ENCODE measurements at regions not wholly inside any gene's neighbourhood (a gene's known extent, or its start where the extent isn't known, plus 50 kb on each side); places are given as distances from the start of the nearest gene placed in this dataset.
"Not testable (repeated sequence)": the region's sequence is repeated elsewhere in the genome, so short reads cannot be mapped to it uniquely, and the experiment has no call there.

DNA sequence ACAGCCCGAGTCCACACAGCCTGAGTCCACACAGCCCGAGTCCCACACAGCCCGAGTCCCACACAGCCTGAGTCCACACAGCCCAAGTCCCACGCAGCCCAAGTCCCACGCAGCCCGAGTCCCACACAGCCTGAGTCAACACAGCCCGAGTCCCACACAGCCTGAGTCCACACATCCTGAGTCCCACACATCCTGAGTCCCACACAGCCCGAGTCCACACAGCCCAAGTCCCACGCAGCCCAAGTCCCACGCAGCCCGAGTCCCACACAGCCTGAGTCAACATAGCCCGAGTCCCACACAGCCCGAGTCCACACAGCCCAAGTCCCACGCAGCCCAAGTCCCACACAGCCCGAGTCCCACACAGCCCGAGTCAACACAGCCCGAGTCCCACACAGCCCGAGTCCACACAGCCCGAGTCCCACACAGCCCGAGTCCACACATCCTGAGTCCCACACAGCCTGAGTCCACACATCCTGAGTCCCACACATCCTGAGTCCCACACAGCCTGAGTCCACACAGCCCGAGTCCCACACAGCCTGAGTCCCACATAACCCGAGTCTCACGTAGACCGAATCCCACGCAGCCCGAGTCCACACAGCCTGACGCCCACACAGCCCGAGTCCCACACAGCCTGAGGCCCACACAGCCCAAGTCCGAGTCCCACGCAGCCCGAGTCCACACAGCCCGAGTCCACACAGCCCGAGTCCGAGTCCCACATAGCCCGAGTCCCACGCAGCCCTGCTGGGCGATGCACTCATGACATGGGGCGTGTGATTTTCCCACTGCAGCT lies 60.6 kb upstream of the SMOC2 start:
- CTCF ChIA-PET (ENCODE audit: partially characterized antibody); H3K36me3 ChIP-seq (ENCODE audit: insufficient read depth, low read length); H3K9me3 ChIP-seq (ENCODE audit: control insufficient read depth in 1 of 2, low read length in 2 of 2); H3K4me3 ChIP-seq (ENCODE audit: low read length in 2 of 2); H3K27me3 Mint-ChIP-seq; H3K36me3 Mint-ChIP-seq; intact Hi-C loops (cut with micrococcal nuclease); H3K27ac ChIP-seq (ENCODE audit: low read depth, low read length); H3K4me3 Mint-ChIP-seq; H3K27me3 ChIP-seq (ENCODE audit: insufficient read depth, low read length); POLR2A ChIA-PET (ENCODE audit: partially characterized antibody); DNase-seq; H3K9me3 Mint-ChIP-seq; H3K4me1 Mint-ChIP-seq; H3K4me1 ChIP-seq (ENCODE audit: insufficient read depth, low read length): not testable (repeated sequence)
- H3K27ac Mint-ChIP-seq: peak overlapping the region in 1 of 7 donors; percentile 86

GRCh38 chr6:168380956-168381605 lies 59.9 kb upstream of the SMOC2 start:
- H3K4me1 Mint-ChIP-seq: no peaks in the 10 kb centered on the region
- no peaks in the 10 kb centered on the region for H3K27me3 Mint-ChIP-seq
- no peaks in the 10 kb centered on the region for H3K36me3 ChIP-seq (ENCODE audit: insufficient read depth, low read length)
- POLR2A ChIA-PET (ENCODE audit: partially characterized antibody): no interaction called here
- no peak overlapping the region for H3K4me3 Mint-ChIP-seq
- H3K27ac Mint-ChIP-seq: no peak overlapping the region
- H3K4me1 ChIP-seq (ENCODE audit: insufficient read depth, low read length): no peaks in the 10 kb centered on the region
- DNase-seq: no peak
- H3K27ac ChIP-seq (ENCODE audit: low read depth, low read length): no peak overlapping the region
- no peaks in the 10 kb centered on the region for H3K9me3 ChIP-seq (ENCODE audit: control insufficient read depth in 1 of 2, low read length in 2 of 2)
- intact Hi-C loops (cut with micrococcal nuclease): no loop called here
- peaks cover 0 to 7% (median 0%) of the 10 kb centered on the region in 8 donors for H3K9me3 Mint-ChIP-seq
- H3K27me3 ChIP-seq (ENCODE audit: insufficient read depth, low read length): no peaks in the 10 kb centered on the region
- H3K4me3 ChIP-seq (ENCODE audit: low read length in 2 of 2): no peak overlapping the region
- CTCF ChIA-PET (ENCODE audit: partially characterized antibody): no interaction called here
- H3K36me3 Mint-ChIP-seq: no peaks in the 10 kb centered on the region

DNA sequence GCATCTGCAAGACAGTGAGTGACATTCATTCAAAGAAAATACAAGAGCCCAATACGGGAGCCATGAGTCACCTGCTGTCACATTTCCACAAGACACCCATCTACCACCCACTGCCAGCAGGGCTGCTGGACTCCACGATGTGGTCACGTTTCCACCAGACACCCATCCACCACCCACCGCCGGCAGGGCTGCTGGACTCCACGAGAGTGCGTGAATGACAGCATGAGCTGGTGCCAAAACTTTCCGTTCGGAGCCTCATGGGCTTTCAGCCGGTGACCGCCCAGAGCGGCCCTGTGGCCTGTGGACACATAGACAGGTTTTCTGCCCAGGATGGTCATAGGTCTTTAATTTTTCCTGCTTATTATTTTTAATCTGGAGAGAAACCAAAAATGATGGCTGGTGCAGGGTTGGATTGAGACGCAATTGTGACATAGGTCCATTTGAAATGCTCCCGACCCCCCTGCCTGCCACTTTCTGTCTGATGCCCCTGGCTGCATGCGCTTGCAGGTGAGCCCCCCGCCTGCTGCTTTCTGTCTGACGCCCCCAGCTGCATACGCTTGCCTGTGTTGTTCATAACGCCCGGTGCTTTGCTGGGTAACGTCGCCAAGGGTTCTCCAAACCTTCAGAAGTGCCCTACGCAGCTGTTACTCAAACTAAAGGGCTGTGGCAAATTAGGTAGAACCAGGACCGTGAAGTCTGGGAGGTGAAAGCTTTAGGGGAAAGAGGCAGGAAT lies 59.1 kb upstream of the SMOC2 start:
- CTCF ChIA-PET (ENCODE audit: partially characterized antibody): no interaction called here
- no peak for DNase-seq

DNA sequence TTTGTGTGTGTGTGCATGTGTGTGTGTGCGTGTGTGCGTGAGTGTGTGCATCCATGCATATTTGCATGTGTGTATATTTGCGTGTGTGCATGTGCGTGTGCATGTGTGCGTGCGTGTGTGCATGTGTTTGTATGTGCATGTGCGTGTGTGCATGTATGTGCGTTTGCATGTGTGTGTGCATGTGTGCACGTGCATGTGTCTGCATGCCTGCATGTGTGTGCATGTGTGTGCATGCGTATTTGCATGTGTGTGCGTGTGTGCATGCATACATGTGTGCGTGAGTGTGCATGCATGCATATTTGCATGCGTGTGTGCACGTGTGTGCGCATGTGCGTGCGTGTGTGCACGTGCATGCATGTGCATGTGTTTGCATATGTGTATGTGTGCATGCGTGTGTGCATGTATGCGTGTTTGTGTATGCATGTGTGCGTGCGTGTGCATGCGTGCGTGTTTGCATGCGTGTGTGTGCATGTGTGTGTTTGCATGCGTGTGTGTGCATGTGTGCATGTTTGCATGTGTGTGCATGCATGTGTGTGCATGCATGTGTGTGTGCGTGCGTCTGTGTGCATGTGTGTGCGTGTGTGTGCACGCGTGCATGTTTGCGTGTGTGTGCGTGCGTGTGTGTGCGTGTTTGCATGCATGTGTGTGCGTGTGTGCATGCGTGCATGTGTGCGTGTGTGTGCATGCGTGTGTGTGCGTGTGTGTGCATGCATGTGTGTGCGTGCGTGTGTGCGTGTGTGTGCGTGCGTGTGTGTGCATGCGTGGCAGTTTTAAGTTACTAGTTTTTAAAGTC lies 57.7 kb upstream of the SMOC2 start:
- H3K27ac Mint-ChIP-seq: no peak overlapping the region
- no peak for DNase-seq
- Histone ChIP-seq H3K9me3 (ENCODE audit: control insufficient read depth in 1 of 2, low read length in 2 of 2) (no peaks in the 10 kb centered on the region), H3K4me1 (ENCODE audit: insufficient read depth, low read length) (no peaks in the 10 kb centered on the region), H3K27me3 (ENCODE audit: insufficient read depth, low read length) (no peaks in the 10 kb centered on the region), H3K27ac (ENCODE audit: low read depth, low read length) (no peak overlapping the region), H3K4me3 (ENCODE audit: low read length in 2 of 2) (no peak overlapping the region), H3K36me3 (ENCODE audit: insufficient read depth, low read length) (no peaks in the 10 kb centered on the region)
- no peaks in the 10 kb centered on the region for H3K27me3 Mint-ChIP-seq
- POLR2A ChIA-PET (ENCODE audit: partially characterized antibody): no interaction called here
- intact Hi-C loops (cut with micrococcal nuclease): no loop called here
- CTCF ChIA-PET (ENCODE audit: partially characterized antibody): no interaction called here
- peaks cover 0 to 7% (median 0%) of the 10 kb centered on the region in 8 donors for H3K9me3 Mint-ChIP-seq
- H3K4me3 Mint-ChIP-seq: no peak overlapping the region
- no peaks in the 10 kb centered on the region for H3K4me1 Mint-ChIP-seq
- no peaks in the 10 kb centered on the region for H3K36me3 Mint-ChIP-seq

More for the DNA sequence above, 59.1 kb upstream of the SMOC2 start:
- H3K9me3 Mint-ChIP-seq: peaks cover 0 to 9% (median 0%) of the 10 kb centered on the region in 8 donors
- no peaks in the 10 kb centered on the region for H3K4me1 ChIP-seq (ENCODE audit: insufficient read depth, low read length)
- no peaks in the 10 kb centered on the region for H3K27me3 Mint-ChIP-seq
- H3K27me3 ChIP-seq (ENCODE audit: insufficient read depth, low read length): no peaks in the 10 kb centered on the region
- no peak overlapping the region for H3K4me3 ChIP-seq (ENCODE audit: low read length in 2 of 2)
- no peak overlapping the region for H3K4me3 Mint-ChIP-seq
- intact Hi-C loops (cut with micrococcal nuclease): no loop called here
- POLR2A ChIA-PET (ENCODE audit: partially characterized antibody): no interaction called here
- H3K9me3 ChIP-seq (ENCODE audit: control insufficient read depth in 1 of 2, low read length in 2 of 2): no peaks in the 10 kb centered on the region
- no peaks in the 10 kb centered on the region for H3K36me3 ChIP-seq (ENCODE audit: insufficient read depth, low read length)
- H3K36me3 Mint-ChIP-seq: no peaks in the 10 kb centered on the region
- H3K27ac ChIP-seq (ENCODE audit: low read depth, low read length): no peak overlapping the region
- H3K27ac Mint-ChIP-seq: no peak overlapping the region
- H3K4me1 Mint-ChIP-seq: no peaks in the 10 kb centered on the region

- no peaks in the 10 kb centered on the region for H3K27me3 ChIP-seq (ENCODE audit: insufficient read depth, low read length)
- CTCF ChIA-PET (ENCODE audit: partially characterized antibody): no interaction called here
- H3K36me3 ChIP-seq (ENCODE audit: insufficient read depth, low read length): no peaks in the 10 kb centered on the region
- no peaks in the 10 kb centered on the region for H3K9me3 ChIP-seq (ENCODE audit: control insufficient read depth in 1 of 2, low read length in 2 of 2)
- no peak for DNase-seq
- intact Hi-C loops (cut with micrococcal nuclease): no loop called here
- H3K36me3 Mint-ChIP-seq: no peaks in the 10 kb centered on the region
- H3K4me1 Mint-ChIP-seq: no peaks in the 10 kb centered on the region
- POLR2A ChIA-PET (ENCODE audit: partially characterized antibody): no interaction called here
- H3K27ac ChIP-seq (ENCODE audit: low read depth, low read length): no peak overlapping the region
- no peaks in the 10 kb centered on the region for H3K4me1 ChIP-seq (ENCODE audit: insufficient read depth, low read length)
- H3K27ac Mint-ChIP-seq: no peak overlapping the region
- no peak overlapping the region for H3K4me3 Mint-ChIP-seq
- no peak overlapping the region for H3K4me3 ChIP-seq (ENCODE audit: low read length in 2 of 2)
- H3K27me3 Mint-ChIP-seq: peaks cover 0 to 1% of the 10 kb centered on the region in 2 donors
- peaks cover 0 to 7% (median 0%) of the 10 kb centered on the region in 8 donors for H3K9me3 Mint-ChIP-seq
These were observed 56.6 kb upstream of the SMOC2 start for GRCh38 chr6:168384045-168385036.

DNA sequence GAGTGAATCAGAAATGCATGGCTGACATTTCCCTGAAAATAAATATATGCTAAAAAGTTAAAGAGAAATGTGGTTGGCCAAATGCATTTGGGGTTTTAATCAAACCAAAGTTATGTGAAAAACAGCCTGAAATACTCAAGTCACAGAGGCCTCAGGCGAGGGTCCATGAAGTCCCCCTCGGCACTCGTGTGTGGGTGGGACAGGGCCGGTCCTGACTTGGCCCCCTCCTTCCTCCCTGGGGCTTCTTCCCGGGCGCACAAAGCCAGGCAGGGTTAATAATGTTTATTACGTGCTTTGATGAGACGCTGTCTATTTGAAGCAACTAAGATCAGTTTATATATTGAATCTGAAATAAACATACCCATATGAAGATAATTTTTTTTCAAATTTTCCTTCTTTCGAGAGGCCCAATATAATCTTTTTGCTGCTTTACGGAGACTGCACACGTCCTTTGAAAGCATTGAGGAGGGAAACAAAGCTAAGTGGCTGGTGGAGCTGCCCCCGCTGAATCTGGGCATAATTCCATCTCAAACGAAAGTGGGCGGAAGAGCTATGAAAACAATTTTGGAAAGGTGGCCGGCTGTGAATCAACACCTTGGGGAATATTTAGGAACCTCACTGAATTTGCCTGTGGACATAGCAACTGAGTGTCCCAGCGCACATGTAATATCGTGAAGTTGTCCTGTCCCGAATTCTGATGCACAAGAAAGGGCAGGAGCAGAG lies 55.8 kb upstream of the SMOC2 start:
- Histone ChIP-seq H3K9me3 (ENCODE audit: control insufficient read depth in 1 of 2, low read length in 2 of 2) (no peaks in the 10 kb centered on the region), H3K36me3 (ENCODE audit: insufficient read depth, low read length) (no peaks in the 10 kb centered on the region), H3K27ac (ENCODE audit: low read depth, low read length) (no peak overlapping the region), H3K4me3 (ENCODE audit: low read length in 2 of 2) (no peak overlapping the region), H3K4me1 (ENCODE audit: insufficient read depth, low read length) (no peaks in the 10 kb centered on the region), H3K27me3 (ENCODE audit: insufficient read depth, low read length) (no peaks in the 10 kb centered on the region)
- Mint-ChIP-seq H3K36me3 (no peaks in the 10 kb centered on the region), H3K27ac (no peak overlapping the region), H3K4me1 (no peaks in the 10 kb centered on the region), H3K27me3 (peaks cover 0 to 1% of the 10 kb centered on the region in 2 donors), H3K4me3 (no peak overlapping the region), H3K9me3 (peaks cover 0 to 4% (median 0%) of the 10 kb centered on the region in 8 donors)
- POLR2A ChIA-PET (ENCODE audit: partially characterized antibody): no interaction called here
- intact Hi-C loops (cut with micrococcal nuclease): no loop called here
- CTCF ChIA-PET (ENCODE audit: partially characterized antibody): no interaction called here
- DNase-seq: no peak
